ENCODE measurements at regions not wholly inside any gene's neighbourhood (a gene's known extent, or its start where the extent isn't known, plus 50 kb on each side); places are given as distances from the start of the nearest gene placed in this dataset.

GRCh38 chr10:84681781-84682180 lies 353.4 kb downstream of the CCSER2 start:
- H3K36me3 ChIP-seq: no peaks in the 10 kb centered on the region
- intact Hi-C loops (cut with DNase I): no loop called here
- no peak for TF ChIP-seq CTCF (IDR thresholded peaks at IDR 0.05)
- ATAC-seq (no peak), DNase-seq (no peak)
- H3K4me3 ChIP-seq: no peak overlapping the region
- H3K27me3 ChIP-seq: peaks cover 0 to 2% (median 0%) of the 10 kb centered on the region in 7 donors
- no peak overlapping the region for H3K27ac ChIP-seq
- no peaks in the 10 kb centered on the region for H3K4me1 ChIP-seq
- no peaks in the 10 kb centered on the region for H3K9me3 ChIP-seq
- WGBS, 2 donors: 58 to 76% methylated on average over 3 of the region's 3 CpGs

GRCh38 chr10:84683550-84683949 lies 355.2 kb downstream of the CCSER2 start:
- Histone ChIP-seq H3K9me3 (no peaks in the 10 kb centered on the region), H3K27me3 (no peaks in the 10 kb centered on the region), H3K4me1 (no peaks in the 10 kb centered on the region), H3K27ac (no peak overlapping the region), H3K4me3 (no peak overlapping the region), H3K36me3 (no peaks in the 10 kb centered on the region)
- intact Hi-C loops (cut with DNase I): no loop called here
- 78 to 83% methylated on average over 2 of the region's 2 CpGs for WGBS, 2 donors
- DNase-seq: no peak
- no peak for ATAC-seq
- TF ChIP-seq CTCF (IDR thresholded peaks at IDR 0.05): no peak

DNA sequence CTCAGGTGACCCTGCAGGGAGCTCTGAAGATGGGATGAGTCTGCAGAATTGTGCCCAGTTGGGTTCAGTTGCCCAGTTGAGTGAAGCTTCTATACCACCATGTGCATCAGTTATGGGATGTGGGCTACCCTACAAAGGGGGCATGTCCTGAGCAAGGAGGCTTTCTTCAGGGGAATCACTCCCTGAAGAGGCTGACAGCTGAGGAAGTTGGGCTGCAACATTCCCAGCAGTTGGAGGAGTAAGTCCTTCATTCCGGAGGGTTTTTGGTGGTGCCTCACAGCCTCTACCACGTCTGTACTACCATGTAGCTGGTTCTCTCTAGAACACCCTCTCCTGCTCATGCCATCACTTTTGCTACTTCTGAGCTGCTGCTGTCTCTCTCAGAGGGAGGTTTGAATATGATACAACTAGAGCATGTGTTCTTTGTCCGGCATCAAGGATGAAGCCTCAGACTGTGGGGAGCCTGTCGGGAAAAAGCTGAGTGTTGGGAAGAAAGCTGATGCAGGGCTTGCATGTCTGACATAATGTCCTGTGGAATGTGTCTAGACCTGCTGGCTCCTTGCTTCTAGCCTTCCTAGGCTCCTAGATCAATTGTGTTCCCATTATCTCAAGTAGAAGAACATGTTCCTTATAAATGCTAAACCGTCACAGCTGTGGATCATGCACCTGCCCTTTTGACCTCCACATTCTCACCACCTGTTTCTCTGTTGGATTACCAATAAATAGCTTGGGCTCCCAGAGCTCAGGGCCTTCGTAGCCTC lies 355.8 kb downstream of the CCSER2 start:
- Histone ChIP-seq H3K27me3 (no peaks in the 10 kb centered on the region), H3K4me3 (no peak overlapping the region), H3K9me3 (no peaks in the 10 kb centered on the region), H3K36me3 (no peaks in the 10 kb centered on the region), H3K27ac (no peak overlapping the region), H3K4me1 (no peaks in the 10 kb centered on the region)
- 79 to 81% methylated on average over 6 of the region's 6 CpGs for WGBS, 2 donors
- TF ChIP-seq CTCF (IDR thresholded peaks at IDR 0.05): no peak
- ATAC-seq (no peak), DNase-seq (no peak)
- intact Hi-C loops (cut with DNase I): no loop called here

DNA sequence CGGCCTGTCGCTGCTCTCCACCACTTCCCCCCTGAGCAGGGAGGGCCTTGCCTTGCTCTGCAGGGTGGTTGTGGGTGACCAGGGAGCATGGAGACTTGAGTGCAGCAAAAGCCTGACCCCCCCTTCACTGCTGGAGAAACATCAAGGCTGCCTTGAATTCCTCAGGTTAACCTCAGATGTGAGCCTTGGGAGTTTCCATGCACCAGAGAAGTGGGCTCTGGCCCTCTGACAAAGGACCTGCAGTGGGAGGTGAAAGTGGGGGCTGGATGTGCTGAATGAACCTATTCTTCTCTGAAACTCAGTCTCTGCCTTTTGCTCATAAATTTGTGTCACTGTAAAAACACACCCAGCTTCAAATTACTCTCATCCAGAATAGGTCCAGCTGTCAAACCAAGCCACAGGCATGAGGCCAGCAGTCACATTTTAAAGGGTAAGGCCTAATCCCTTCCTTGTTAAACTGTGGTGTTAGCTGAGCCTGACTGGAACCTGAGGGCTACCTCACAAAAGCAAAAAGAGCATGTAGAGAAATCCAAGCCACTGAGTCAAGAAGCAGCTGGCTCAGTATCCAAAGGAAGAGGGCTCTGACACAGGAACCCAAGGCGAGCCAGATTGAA lies 356.8 kb downstream of the CCSER2 start:
- Histone ChIP-seq H3K36me3 (no peaks in the 10 kb centered on the region), H3K4me3 (no peak overlapping the region), H3K9me3 (no peaks in the 10 kb centered on the region), H3K4me1 (no peaks in the 10 kb centered on the region), H3K27me3 (no peaks in the 10 kb centered on the region), H3K27ac (no peak overlapping the region)
- ATAC-seq: no peak
- intact Hi-C loops (cut with DNase I): no loop called here
- no peak for TF ChIP-seq CTCF (IDR thresholded peaks at IDR 0.05)
- WGBS, 2 donors: 82 to 86% methylated on average over 3 of the region's 3 CpGs
- no peak for DNase-seq
